PC-3 (cell line): ENCODE measurements at regions not wholly inside any gene's neighbourhood (a gene's known extent, or its start where the extent isn't known, plus 50 kb on each side); places are given as distances from the start of the nearest gene placed in this dataset.

ENCODE experiments used
- CTCF ChIP-seq: fragments of 300-600 bp; sonication (generic); conservative IDR thresholded peaks from 2 replicates; pipeline ENCODE4 v1.5.1; 2017; ENCODE audit warnings: antibody characterized with exemption, low read depth, mild to moderate bottlenecking, low read length
- EZH2phosphoT487 ChIP-seq: fragments of 300-600 bp; sonication (generic); IDR thresholded peaks from 2 replicates; pipeline ENCODE4 v1.6.1; 2018; ENCODE audit warnings: mild to moderate bottlenecking, antibody characterized with exemption, low read length, borderline replicate concordance

DNA sequence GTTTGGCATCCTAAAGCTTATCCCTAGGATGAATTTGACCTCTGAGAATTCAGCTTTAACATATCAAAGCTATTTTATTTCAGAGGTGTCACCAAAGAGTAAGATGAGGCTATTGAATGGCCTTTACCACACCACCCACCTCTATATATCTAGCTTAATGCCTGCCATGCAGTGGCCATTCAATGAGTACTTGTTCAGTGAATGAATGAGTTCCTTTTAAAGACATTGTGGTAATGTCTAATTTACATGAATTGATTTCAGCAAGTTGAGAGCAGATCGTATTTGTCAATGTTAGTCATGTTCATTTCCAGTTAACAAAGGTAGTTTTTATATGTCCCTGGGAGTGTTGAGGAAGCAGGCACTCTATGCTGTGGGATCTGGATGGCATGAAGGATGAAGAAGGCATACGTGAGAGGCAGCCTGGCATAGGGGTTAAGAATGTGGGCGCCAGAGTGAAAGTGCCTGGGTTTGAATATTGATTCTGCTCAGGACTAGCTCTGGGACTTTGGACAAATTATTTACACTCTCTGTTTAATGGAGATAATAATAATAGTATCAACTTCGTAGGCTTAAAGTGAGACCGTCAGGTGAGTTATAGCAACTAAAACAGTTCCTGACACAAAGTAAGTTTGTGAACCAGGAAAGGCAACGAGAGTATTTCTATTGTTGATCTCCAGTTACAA is 434.1 kb upstream of the CHST9 start:
- TF ChIP-seq EZH2phosphoT487 (no peak), CTCF (no peak)
